SH-SY5Y (cell line): ENCODE measurements at regions not wholly inside any gene's neighbourhood (a gene's known extent, or its start where the extent isn't known, plus 50 kb on each side); places are given as distances from the start of the nearest gene placed in this dataset.

Experiments used
- GATA2 ChIP-seq: IDR thresholded peaks from 2 replicates; pipeline ENCODE4 v1.6.1; 2011; ENCODE audit warnings: mild to moderate bottlenecking, low read depth, low read length
- GATA3 ChIP-seq: IDR thresholded peaks from 2 replicates; pipeline ENCODE4 v1.6.1; 2011; ENCODE audit warnings: low read depth, mild to moderate bottlenecking, low read length, moderate library complexity

- no peak for TF ChIP-seq GATA2
- TF ChIP-seq GATA3 = no peak
Measured at GRCh38 chr3:193149998-193150397, 91.0 kb upstream of the PLAAT1 start.
